8988T (cell line): ENCODE measurements at regions not wholly inside any gene's neighbourhood (a gene's known extent, or its start where the extent isn't known, plus 50 kb on each side); places are given as distances from the start of the nearest gene placed in this dataset.

Experiments used
- DNase-seq: peaks from one replicate; pipeline ENCODE4 v3.0.0; 2011

DNA sequence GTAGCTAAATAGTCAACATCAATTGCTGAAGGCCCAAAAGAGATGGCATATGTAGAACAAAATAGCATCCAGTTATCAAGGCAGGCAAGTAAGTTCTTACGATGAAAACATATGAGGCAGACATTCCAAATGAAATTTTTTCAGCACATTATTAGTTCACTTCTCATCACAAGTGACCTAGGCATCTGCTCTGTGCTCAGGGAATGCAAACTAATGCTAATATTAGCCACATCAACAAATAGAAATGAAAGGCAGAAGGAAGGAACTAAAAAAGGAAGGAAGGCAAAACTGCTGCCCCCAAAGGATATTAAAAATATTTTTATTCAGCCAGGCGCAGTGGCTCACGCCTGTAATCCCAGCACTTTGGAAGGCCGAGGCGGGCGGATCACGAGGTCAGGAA, 51.2 kb upstream of the ROCK1 start:
- DNase-seq, result no peak

DNA sequence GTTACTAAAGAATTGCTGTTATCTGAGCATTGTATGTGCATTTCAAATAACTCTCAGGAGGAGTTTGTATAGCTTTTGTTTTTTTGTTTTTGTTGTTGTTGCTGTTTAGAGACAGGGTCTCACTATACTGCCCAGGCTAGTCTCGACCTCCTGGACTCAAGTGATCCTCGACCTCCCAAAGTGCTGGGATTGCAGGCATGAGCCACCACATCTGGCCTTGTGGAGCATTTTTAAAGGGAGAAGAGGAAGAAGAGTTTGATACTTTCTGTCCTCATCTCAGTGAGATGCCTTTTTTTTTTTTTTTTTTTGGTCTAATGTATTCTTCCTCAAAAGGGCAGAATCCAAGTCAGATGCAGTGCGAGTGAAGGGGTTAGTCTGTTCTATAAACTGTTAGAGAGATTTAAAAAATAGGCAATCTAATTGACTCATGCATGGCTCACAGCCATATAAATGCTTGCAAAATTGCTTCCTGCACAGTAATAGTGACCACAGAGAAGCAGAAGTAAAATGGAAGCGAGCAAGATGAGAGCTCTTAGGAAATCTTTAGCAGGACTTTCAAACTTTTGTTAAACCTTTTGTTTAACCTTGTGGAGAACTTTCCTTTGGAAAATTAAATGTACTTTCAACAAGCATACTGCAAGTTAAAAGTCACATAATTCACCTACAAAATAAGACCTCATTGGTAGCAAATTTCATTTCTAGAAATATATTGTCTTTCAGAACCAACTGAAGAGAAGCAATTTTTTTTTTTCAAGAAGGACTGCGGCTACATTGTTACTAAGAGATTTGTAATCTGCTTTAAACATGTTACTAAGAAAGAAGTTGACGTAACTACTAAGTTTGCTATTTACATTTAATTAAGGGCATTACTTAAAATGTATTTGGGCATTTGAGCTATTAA, 52.3 kb upstream of the ROCK1 start:
- no peak for DNase-seq

DNA sequence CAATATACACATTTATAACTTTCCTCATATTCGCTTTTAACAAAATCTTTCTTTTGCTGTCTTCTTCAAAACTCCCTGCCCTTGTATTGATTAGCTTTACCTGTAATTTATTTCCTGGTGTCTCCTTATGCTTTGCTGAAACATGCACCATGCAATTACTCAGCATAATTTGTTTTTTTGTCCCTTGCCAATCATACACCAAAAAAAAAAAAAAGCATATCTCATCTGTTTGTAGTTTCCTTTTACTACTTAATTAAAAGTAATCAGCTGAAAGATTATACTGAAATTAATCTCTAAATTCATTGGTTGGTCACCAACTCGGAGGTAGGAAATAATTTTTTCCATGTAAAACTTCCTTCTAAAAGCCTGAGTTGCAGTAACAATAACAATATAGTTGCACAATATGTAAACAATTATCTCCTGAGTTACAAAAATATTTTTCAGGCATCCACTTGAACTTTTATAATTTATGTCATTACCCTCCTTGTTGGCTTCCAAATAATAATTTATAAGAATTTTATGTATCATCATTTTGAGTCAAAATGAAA, 53.0 kb upstream of the ROCK1 start:
- DNase-seq, result no peak

DNA sequence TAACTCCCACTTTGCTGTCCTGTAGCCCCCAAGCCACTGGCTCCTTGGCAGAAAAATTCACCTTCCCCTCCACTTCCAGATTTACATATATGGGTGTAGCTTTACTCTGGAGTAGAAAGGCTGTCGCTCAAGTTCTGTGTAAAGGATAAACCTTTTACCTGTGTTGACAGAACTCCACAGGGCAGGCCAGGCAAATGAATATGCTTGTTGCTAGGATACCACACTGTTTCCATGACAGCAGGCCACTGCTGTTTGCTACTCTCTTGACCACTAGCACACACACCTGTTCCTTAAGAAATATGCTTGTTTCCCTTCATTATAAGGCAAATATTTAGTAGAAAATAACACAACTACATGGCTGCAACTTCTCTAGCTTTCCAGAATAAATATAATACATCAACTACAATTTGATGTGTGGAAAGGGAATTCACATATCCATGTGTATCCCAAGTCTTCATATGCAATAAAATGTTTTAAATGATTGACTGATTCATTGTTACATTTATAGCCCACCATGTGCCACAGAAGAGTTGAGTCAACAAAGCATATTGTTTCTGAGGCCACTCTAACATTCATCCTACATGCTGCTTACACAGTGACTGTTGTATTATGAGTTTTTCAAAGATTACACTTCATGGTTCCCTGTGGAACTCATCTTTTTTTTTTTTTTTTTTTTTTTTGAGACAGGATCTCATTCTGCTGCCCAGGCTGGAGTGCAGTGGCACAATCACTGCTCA, 56.2 kb upstream of the ROCK1 start:
- no peak for DNase-seq

DNA sequence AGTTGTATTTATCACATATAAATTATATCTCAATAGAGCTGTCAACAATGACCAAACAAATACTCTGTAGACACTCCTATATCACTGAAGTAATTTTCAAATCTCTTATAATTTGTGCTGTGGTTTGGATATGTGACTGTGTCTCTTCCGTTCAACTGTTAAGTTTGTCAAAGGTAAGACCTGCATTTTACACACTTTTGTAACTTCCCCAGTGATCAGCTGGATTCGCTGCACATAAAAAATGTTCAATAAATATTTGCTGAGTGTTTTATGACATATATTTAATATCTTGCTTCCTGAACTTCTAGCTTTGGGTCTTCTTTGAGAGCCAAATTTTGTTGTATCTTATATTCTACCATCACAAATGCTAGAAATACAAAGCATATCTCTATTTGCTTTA, 57.3 kb upstream of the ROCK1 start:
- DNase-seq, result no peak

DNA sequence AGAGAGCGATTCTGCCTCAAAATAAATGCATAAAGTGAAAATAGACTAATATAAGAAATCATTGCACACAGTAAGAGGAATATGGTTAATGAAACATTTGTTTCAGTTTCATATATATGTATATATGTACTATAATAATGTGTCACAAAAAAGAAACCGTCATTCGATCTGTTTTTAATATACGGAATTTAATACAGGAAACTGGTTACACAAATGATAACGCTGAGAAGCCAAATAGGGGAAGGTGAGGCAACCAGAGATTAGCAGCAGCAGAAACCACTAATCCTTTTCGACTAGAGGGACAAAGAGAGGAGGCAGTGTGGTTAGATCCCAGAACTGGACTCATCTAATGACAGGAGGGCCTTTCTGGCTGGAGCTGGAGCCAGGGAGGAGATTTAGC, 64.2 kb upstream of the GREB1L start:
- no peak for DNase-seq

- peak; percentile 27 for DNase-seq
Observed at GRCh38 chr18:21179590-21180220, 62.3 kb upstream of the GREB1L start.

GRCh38 chr18:21180588-21180987, 61.4 kb upstream of the GREB1L start:
- no peak for DNase-seq

DNA sequence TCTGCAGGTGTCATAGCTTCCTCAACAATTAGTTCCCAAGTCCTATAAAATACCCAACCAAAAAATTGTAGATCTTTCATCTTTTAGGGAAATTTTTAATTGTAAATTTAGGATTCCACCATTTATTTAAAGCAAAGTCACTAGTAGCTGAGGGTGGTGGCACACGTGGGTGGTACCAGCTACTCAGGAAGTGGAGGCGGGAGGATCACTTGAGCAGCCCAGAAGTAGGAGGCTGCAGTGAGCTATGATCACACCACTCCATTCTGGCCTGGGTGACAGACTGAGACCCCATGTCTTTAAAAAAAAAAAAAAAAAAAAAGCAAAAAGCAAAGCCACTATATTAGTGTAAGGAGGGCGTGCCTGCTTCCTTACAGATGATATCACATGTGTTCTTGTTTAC, 60.3 kb upstream of the GREB1L start:
- no peak for DNase-seq

DNA sequence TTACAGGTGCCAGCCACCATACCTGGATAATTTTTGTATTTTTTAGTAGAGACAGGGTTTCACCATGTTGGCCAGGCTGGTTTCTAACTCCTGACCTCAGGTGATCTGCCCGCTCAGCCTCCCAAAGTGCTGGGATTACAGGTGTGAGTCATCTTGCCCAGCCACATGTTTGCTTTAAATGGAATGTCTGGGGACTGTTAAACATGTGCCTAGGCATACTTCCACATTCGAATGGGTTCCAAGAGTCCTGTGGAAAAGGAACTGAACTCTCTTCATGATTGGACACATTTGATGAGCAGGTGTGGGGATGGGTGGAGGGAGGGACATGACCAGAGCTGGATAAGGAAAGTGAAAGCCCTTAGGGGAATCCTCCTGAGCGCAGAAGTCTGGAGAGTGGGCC, 58.4 kb upstream of the GREB1L start:
- no peak for DNase-seq

DNA sequence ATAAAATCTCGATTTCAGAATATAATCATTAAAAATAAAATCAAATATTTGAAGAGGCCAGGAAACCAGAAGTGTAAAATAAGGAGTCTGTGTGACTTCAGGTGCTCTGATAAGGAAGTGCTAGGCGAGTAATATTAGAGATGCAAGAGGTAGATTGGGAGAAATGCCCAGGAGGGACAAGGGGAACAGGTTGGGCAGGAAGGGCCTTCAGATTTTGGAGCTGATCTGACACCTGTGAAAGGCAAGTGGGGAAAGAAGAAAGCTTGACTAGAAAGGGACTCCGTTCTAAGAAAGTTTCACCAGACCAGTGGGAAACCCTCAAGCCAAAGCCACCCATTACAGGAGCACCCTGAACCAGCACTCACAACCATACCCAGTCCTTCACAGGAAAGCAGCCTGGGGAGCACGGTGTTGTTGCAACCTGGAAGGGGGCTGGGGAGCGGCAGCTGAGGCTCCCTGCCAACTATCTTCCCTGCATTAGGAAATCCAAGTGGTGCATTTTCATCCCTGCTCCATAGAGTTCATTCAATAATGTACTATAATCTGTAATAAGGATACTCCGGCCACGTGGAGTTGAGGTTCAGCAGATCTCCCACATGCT, 57.5 kb upstream of the GREB1L start:
- no peak for DNase-seq

DNA sequence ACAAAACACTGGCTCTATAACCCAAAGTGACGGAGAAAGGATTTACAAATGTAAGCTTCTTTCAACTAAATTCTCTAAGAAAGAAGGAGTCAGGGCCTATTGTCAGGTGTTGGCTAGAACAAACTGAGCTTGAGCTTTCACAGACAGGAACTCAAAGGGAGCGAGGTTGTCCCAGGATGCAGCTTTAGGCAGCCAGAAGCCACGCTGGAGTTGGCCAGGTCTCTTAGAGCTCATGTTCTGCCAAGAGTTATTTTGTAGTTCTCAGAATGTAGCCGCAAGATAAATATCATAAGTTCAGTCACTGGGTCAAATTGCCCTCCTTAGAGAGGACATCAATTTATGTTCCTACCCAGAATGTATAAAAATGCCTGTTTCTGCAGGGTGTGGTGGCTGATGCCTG, 54.1 kb upstream of the GREB1L start:
- no peak for DNase-seq

DNA sequence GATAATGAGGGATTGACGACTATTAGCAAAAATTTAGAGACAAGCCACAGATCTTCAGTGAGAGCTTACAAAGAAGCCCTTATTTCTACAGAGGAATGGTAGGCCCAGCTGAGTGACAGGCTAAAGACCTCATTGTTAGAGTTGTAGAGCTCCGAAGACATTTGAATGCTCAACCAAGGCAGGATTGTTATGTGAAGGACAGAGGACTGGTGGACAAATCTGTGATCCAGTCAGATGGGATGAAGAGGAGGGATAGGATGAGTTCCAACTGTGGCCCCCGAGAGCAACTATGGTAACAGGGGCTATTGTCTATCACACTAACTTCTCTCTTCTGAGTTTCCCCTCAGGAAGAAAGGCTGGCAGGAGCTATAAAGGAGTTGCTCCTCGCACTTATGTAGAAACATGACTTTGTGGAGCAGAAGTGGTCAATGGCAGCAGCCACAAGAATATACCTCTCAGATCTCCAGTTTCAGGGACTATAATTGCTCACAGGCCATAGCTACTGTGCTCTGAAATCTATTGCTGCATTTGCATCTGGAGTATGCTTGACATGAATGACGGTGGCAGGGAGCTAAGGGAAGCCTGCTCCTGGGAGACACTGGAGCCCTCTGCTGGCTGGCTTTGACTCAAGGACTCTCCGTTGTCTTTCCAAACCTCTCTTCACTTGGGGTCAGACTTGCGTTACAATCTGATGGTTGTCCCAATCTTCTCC, 50.3 kb upstream of the GREB1L start:
- DNase-seq, result peak; percentile 48
